ENCODE measurements at regions not wholly inside any gene's neighbourhood (a gene's known extent, or its start where the extent isn't known, plus 50 kb on each side); places are given as distances from the start of the nearest gene placed in this dataset.

DNA sequence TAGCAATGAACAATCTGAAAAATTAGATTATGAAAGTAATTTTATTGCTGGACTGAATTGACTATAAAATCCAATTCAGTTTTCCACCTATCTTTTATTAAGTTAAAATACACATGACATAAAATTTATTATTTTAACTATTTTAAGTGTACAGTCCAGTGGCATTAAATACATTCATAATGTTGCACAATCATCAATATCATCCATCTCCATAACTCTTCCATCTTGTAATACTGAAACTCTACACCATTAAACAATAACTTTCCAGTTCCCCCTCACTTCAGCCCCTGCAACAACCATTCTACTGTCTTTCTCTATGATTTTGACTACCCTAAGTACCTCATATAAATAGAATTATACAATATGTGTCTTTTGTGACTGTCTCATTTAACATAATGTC, 200.6 kb upstream of the ITGA1 start:
- DNase-seq, result no peak
- H3K9me3 Mint-ChIP-seq (ENCODE audit: unreplicated experiment), result no peaks in the 10 kb centered on the region
- H3K27ac Mint-ChIP-seq (ENCODE audit: unreplicated experiment), result no peak overlapping the region
- no peak overlapping the region for H3K4me3 Mint-ChIP-seq (ENCODE audit: unreplicated experiment)
- no peaks in the 10 kb centered on the region for H3K27me3 Mint-ChIP-seq (ENCODE audit: unreplicated experiment)
- H3K4me1 Mint-ChIP-seq (ENCODE audit: low read depth, unreplicated experiment), result no peaks in the 10 kb centered on the region
- TF ChIP-seq, protein P1, sequence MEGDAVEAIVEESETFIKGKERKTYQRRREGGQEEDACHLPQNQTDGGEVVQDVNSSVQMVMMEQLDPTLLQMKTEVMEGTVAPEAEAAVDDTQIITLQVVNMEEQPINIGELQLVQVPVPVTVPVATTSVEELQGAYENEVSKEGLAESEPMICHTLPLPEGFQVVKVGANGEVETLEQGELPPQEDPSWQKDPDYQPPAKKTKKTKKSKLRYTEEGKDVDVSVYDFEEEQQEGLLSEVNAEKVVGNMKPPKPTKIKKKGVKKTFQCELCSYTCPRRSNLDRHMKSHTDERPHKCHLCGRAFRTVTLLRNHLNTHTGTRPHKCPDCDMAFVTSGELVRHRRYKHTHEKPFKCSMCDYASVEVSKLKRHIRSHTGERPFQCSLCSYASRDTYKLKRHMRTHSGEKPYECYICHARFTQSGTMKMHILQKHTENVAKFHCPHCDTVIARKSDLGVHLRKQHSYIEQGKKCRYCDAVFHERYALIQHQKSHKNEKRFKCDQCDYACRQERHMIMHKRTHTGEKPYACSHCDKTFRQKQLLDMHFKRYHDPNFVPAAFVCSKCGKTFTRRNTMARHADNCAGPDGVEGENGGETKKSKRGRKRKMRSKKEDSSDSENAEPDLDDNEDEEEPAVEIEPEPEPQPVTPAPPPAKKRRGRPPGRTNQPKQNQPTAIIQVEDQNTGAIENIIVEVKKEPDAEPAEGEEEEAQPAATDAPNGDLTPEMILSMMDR (IDR thresholded peaks at IDR 0.05; ENCODE audit: partially characterized antibody, unreplicated experiment), result no peak
- no peaks in the 10 kb centered on the region for H3K36me3 Mint-ChIP-seq (ENCODE audit: unreplicated experiment)

DNA sequence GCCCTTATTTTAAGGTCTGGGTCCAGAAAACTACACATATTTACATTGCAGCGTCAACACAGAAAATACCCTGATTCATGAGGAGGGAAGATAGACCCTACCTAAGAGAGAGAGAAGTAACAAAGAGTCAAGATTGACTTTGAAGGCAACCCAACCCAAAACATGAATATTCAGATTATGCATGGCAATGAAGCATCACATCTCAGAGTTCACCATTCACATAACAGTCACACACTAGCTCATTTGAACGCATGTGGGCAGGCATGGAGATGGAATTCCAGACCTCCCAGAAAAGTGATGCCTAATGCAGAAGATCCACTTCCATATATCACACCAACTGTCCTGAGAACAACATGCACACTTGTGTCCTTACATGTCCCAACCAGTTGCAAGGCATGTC, 190.1 kb upstream of the ITGA1 start:
- Mint-ChIP-seq H3K9me3 (ENCODE audit: unreplicated experiment) (no peaks in the 10 kb centered on the region), H3K27ac (ENCODE audit: unreplicated experiment) (no peak overlapping the region), H3K4me3 (ENCODE audit: unreplicated experiment) (no peak overlapping the region), H3K36me3 (ENCODE audit: unreplicated experiment) (no peaks in the 10 kb centered on the region), H3K27me3 (ENCODE audit: unreplicated experiment) (no peaks in the 10 kb centered on the region), H3K4me1 (ENCODE audit: low read depth, unreplicated experiment) (no peaks in the 10 kb centered on the region)
- no peak for DNase-seq
- TF ChIP-seq, protein P1 (IDR thresholded peaks at IDR 0.05; ENCODE audit: partially characterized antibody, unreplicated experiment), result no peak

DNA sequence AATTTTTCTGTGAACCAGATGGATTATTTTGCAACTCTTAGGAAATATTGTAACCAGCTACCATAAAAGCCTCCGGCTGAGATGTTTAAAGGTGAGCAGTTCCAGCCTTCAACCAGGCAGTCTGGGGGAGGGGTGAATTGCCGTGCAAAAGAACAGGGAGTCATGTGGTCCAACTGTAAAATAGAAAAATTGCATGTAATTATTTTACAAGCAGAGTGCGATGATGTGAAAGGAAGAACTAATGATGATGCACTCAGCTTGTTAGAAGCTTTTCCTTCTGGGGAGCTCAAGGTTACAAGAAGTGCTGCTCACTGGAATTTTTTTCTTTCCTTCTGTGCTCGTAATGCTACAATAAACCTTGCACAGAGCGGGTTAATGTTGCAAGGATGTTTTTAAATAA, 188.7 kb upstream of the ITGA1 start:
- Mint-ChIP-seq H3K4me3 (ENCODE audit: unreplicated experiment) (no peak overlapping the region), H3K4me1 (ENCODE audit: low read depth, unreplicated experiment) (no peaks in the 10 kb centered on the region), H3K27ac (ENCODE audit: unreplicated experiment) (peak overlapping the region; percentile 29), H3K36me3 (ENCODE audit: unreplicated experiment) (no peaks in the 10 kb centered on the region), H3K9me3 (ENCODE audit: unreplicated experiment) (no peaks in the 10 kb centered on the region), H3K27me3 (ENCODE audit: unreplicated experiment) (no peaks in the 10 kb centered on the region)
- TF ChIP-seq, protein P1 (IDR thresholded peaks at IDR 0.05; ENCODE audit: partially characterized antibody, unreplicated experiment), result no peak
- no peak for DNase-seq

DNA sequence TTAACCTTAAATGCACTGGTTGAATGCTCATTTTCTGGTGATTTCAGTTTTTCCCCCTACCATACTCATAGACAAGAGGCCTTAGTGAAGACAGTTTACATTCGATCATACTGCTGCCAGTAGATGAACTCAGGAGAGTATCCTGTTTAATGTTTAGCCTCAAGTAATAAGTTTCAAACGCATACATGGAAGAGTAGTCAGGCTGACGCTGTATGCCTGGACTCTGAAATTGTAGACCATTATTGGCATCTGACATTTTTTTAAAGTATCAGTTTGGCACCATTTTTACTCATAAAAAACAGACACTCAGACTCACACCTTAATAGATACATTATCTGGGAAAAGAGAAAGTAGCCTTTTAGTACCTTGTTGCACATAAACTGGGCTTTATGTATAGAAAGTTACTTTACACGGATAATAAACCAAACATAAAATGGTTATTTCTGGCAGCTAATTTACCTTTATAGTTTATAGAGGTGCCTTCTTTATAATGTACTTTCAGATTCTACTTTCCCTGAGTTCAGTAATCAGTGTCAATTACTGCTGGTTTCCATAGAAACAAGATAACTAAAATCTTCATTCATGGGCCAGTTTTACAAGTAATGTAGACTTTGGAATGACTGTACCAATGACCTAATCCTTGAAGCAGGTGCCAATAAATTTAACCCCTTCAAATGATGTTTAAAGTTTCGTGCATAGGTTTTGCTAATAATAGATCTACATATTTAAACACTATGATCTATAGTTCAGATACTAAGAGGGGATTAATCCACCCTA, 183.8 kb upstream of the ITGA1 start:
- H3K4me1 Mint-ChIP-seq (ENCODE audit: low read depth, unreplicated experiment), result peaks cover 5% of the 10 kb centered on the region
- TF ChIP-seq, protein P1 (IDR thresholded peaks at IDR 0.05; ENCODE audit: partially characterized antibody, unreplicated experiment), result no peak
- DNase-seq, result no peak
- H3K27ac Mint-ChIP-seq (ENCODE audit: unreplicated experiment), result no peak overlapping the region
- H3K9me3 Mint-ChIP-seq (ENCODE audit: unreplicated experiment), result peaks cover under 1% of the 10 kb centered on the region
- H3K27me3 Mint-ChIP-seq (ENCODE audit: unreplicated experiment), result peaks cover 2% of the 10 kb centered on the region
- H3K36me3 Mint-ChIP-seq (ENCODE audit: unreplicated experiment), result no peaks in the 10 kb centered on the region
- no peak overlapping the region for H3K4me3 Mint-ChIP-seq (ENCODE audit: unreplicated experiment)
